Stomach (tissue), 8 donors: ENCODE measurements at regions not wholly inside any gene's neighbourhood (a gene's known extent, or its start where the extent isn't known, plus 50 kb on each side); places are given as distances from the start of the nearest gene placed in this dataset.

ENCODE experiments used
- DNase-seq, 2 donors: peaks; one replicate each; pipeline versions ENCODE4 v3.0.0 to v3.0.0-alpha.2; 2013 to 2019
- H3K27ac ChIP-seq, 5 donors: fragments of 200-600 bp in 4 of 5; sonication (generic) in 4 of 5; one replicate each; pipeline ENCODE4 v1.5.1; 2013 to 2019; ENCODE audit warnings: mild to moderate bottlenecking in 1 of 5, moderate library complexity in 1 of 5
- H3K27me3 ChIP-seq, 3 donors: fragments of 200-600 bp; sonication (generic); one replicate each; pipeline ENCODE4 v1.5.1; 2017 to 2019; ENCODE audit warnings: mixed run types in 1 of 3
- H3K36me3 ChIP-seq, 4 donors: fragments of 200-600 bp; sonication (generic); 1 replicate in 3 of 4; 2 replicates in 1 of 4; pipeline ENCODE4 v1.5.1; 2016 to 2019
- H3K4me1 ChIP-seq, 4 donors: fragments of 200-600 bp; sonication (generic); one replicate each; pipeline ENCODE4 v1.5.1; 2016 to 2019
- H3K4me3 ChIP-seq, 4 donors: fragments of 200-600 bp; sonication (generic) in 3 of 4; one replicate each; pipeline ENCODE4 v1.5.1; 2016 to 2019; ENCODE audit warnings: mild to moderate bottlenecking in 1 of 4
- H3K9me3 ChIP-seq, 4 donors: fragments of 200-600 bp; sonication (generic); one replicate each; pipeline ENCODE4 v1.5.1; 2016 to 2019
- CTCF ChIP-seq, 7 experiments: fragments of 450-650 bp in 4 of 7; fragments of 200-600 bp in 3 of 7; sonication (generic) in 3 of 7; IDR thresholded peaks; one replicate each; pipeline ENCODE4 v1.5.1; 2016 to 2019; ENCODE audit warnings: antibody characterized with exemption in 7 of 7, control low read depth in 2 of 7, mild to moderate bottlenecking in 1 of 7
- EP300 ChIP-seq: sonication (generic); formaldehyde crosslinking; IDR thresholded peaks from one replicate; pipeline ENCODE4 v1.6.1; 2017; ENCODE audit warnings: antibody characterized with exemption
- POLR2A ChIP-seq, 4 donors: fragments of 450-650 bp; IDR thresholded peaks; one replicate each; pipeline ENCODE4 v1.6.1; 2016; ENCODE audit warnings: antibody characterized with exemption in 4 of 4, control low read depth in 2 of 4, mild to moderate bottlenecking in 1 of 4, moderate library complexity in 1 of 4
- POLR2AphosphoS5 ChIP-seq, 3 donors: sonication (generic); formaldehyde crosslinking; IDR thresholded peaks; one replicate each; pipeline ENCODE4 v1.6.1; 2016; ENCODE audit warnings: antibody characterized with exemption in 3 of 3
- WGBS, 5 donors: extraction: QIAGEN DNeasy Blood & Tissue Kit in 3 of 5; methylation state at CpG; one replicate each; pipeline versions ENCODE4 v1.1.5 to v1.1.7; 2013 to 2018; 5-methylcytosine and 5-hydroxymethylcytosine counted together
- intact Hi-C: fragments of 100-400 bp; cut with DNase I; formaldehyde crosslinking; loops from one replicate; pipeline ENCODE4 v1.15.1; 2023; ENCODE audit warnings: low total_unique reads
- donor health status: healthy with polysubstance abuse.
- donor health status: Bipolar disorder and iron deficiency.
- donor health status: healthy.

DNA sequence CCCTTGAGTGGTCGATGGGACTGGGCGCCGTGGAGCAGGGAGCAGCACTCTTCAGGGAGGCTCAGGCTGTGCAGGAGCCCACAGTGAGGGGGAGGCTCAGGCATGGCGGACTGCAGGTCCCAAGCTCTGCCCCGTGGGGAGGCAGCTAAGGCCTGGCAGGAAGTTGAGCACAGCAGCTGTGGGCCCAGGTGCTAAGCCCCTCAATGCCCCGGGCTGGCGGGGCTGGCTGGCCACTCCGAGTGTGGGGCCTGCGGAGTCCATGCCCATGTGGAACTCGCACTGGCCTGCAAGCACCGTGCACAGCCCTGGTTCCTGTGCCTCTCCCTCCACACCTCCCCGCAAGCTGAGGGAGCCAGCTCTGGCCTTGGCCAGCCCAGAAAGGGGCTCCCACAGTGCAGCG is 948.4 kb upstream of the EYS start:
- DNase-seq: no peak
- Histone ChIP-seq H3K27me3 (no peaks in the 10 kb centered on the region), H3K9me3 (peaks cover 0 to 20% (median 13%) of the 10 kb centered on the region in 4 donors), H3K36me3 (no peaks in the 10 kb centered on the region), H3K4me1 (no peaks in the 10 kb centered on the region), H3K27ac (no peak overlapping the region), H3K4me3 (no peak overlapping the region)
- intact Hi-C loops: no loop called here
- 86 to 97% (median 94%) methylated on average over 6 to 13 of the region's 13 CpGs for WGBS, 5 donors
- TF ChIP-seq EP300 (no peak), POLR2AphosphoS5 (IDR thresholded peaks at IDR 0.05) (no peak)

GRCh38 chr6:66638518-66638917 is 931.5 kb upstream of the EYS start:
- DNase-seq: no peak
- Histone ChIP-seq H3K27ac (no peak overlapping the region), H3K9me3 (peaks cover 0 to 5% (median 0%) of the 10 kb centered on the region in 4 donors), H3K36me3 (no peaks in the 10 kb centered on the region), H3K4me3 (no peak overlapping the region), H3K27me3 (no peaks in the 10 kb centered on the region), H3K4me1 (no peaks in the 10 kb centered on the region)
- WGBS, 5 donors: 78 to 83% (median 80%) methylated on average over 3 of the region's 3 CpGs
- TF ChIP-seq EP300: no peak
- no peak for TF ChIP-seq CTCF (IDR thresholded peaks at IDR 0.05)
- no peak for TF ChIP-seq POLR2A (IDR thresholded peaks at IDR 0.05)
- no peak for TF ChIP-seq POLR2AphosphoS5 (IDR thresholded peaks at IDR 0.05)
- intact Hi-C loops: no loop called here

DNA sequence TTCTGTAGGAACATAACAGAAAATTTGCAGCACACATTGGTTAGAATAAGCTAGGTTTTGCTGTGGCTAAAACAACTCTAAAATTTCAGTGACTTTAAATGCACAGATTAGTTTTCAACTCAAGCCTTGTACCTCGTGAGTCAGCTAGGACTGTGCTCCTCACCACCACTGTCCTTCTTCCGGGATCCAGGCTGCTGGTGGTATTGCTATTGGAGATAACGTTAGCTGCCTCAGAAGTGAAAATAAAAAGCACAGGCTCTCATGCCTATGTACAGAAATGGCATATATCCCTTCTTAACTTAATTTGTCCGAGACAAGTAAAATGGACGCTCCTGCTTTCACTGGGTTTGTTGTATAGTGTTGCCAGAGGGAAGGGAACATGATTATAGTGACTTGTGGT is 931.1 kb upstream of the EYS start:
- DNase-seq: no peak
- 74 to 85% (median 77%) methylated on average over 5 of the region's 5 CpGs for WGBS, 5 donors
- intact Hi-C loops: no loop called here
- Histone ChIP-seq H3K27ac (no peak overlapping the region), H3K4me3 (no peak overlapping the region), H3K4me1 (no peaks in the 10 kb centered on the region), H3K27me3 (no peaks in the 10 kb centered on the region), H3K36me3 (no peaks in the 10 kb centered on the region), H3K9me3 (peaks cover 0 to 5% (median 0%) of the 10 kb centered on the region in 4 donors)
- no peak for TF ChIP-seq POLR2AphosphoS5 (IDR thresholded peaks at IDR 0.05)
- no peak for TF ChIP-seq CTCF (IDR thresholded peaks at IDR 0.05)
- TF ChIP-seq POLR2A (IDR thresholded peaks at IDR 0.05): no peak
- no peak for TF ChIP-seq EP300

- Histone ChIP-seq H3K36me3 (no peaks in the 10 kb centered on the region), H3K4me1 (no peaks in the 10 kb centered on the region), H3K4me3 (no peak overlapping the region), H3K27ac (no peak overlapping the region), H3K9me3 (peaks cover 0 to 5% (median 0%) of the 10 kb centered on the region in 4 donors), H3K27me3 (no peaks in the 10 kb centered on the region)
- no peak for DNase-seq
- no peak for TF ChIP-seq POLR2AphosphoS5 (IDR thresholded peaks at IDR 0.05)
- no peak for TF ChIP-seq CTCF (IDR thresholded peaks at IDR 0.05)
- no peak for TF ChIP-seq POLR2A (IDR thresholded peaks at IDR 0.05)
- no peak for TF ChIP-seq EP300
- intact Hi-C loops: no loop called here
These were observed 921.9 kb upstream of the EYS start for GRCh38 chr6:66628917-66629316.

DNA sequence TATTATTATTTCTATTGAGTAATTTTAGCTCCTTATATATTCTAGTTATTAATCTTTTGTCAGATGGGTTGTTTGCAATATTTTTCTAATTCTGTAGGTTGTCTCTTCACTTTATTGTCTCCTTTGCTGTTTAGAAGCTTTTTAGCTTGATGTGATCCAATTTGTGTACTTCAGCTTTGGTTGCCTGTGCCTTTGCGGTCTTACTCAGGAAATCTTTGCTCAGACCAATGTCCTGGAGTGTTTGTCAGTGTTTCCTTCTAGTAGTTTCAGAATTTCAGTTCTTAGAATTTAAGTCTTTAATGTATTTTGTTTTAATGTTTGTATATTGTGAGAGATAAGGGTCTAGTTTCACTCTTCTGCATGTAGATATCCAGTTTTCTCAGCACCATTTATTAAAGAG is 916.0 kb upstream of the EYS start:
- DNase-seq: no peak
- H3K36me3 ChIP-seq: no peaks in the 10 kb centered on the region
- no peaks in the 10 kb centered on the region for H3K4me1 ChIP-seq
- WGBS, 5 donors: 78 to 100% (median 91%) methylated on average over 1 of the region's 1 CpG
- no peaks in the 10 kb centered on the region for H3K27me3 ChIP-seq
- no peak for TF ChIP-seq CTCF (IDR thresholded peaks at IDR 0.05)
- TF ChIP-seq POLR2A (IDR thresholded peaks at IDR 0.05): no peak
- no peak for TF ChIP-seq POLR2AphosphoS5 (IDR thresholded peaks at IDR 0.05)
- no peak for TF ChIP-seq EP300
- H3K9me3 ChIP-seq: peaks cover 0 to 6% (median 0%) of the 10 kb centered on the region in 4 donors
- H3K4me3 ChIP-seq: no peak overlapping the region
- intact Hi-C loops: no loop called here
- no peak overlapping the region for H3K27ac ChIP-seq
